ENCODE measurements at regions not wholly inside any gene's neighbourhood (a gene's known extent, or its start where the extent isn't known, plus 50 kb on each side); places are given as distances from the start of the nearest gene placed in this dataset.
A peak's percentile ranks its signal among the peaks of the same experiment; 100 is the strongest.

DNA sequence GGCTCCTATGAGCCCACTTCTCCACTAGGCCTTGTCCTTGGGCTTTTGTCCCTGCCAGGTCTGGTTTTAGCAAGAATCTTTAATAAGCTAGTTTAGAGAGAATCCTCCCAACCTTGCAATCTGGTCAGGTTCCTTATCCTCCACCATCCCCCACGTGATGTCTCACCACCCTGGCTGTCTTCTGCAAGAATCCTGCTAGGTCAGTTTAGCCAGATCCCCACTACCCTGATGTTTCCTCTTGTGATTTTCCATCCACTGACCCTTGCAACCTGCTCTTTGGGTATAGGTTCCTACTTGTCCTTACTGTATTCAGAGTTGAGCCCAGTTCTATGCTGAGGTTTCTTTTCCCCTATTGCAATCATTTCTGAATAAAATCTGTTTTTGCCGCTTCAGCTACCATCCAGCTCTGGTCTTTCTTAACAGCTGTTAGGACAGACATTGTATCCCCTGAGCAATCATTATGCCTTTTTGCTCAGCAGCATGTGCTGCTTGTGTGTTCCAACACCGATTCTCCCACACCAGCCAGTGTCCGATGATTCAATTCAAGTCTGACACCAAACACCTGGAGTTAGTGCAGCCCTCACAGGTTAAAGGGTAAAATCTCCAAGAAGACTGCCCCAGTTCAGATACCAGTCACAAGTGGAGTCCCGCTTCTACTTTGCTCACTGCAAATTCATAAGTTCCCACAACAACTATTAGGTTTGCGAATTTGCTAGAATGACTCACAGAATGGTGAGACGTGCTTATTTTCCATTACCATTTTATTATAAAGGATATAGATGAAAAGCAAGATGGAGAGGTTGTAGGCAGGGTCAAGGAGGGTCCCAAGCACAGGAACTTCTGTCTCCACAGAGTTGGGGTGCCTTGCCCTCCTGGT, 62.2 kb upstream of the ADCY1 start:
- Histone ChIP-seq H3K27me3 (ENCODE audit: control insufficient read depth, insufficient read depth, low read length) (no peaks in the 10 kb centered on the region), H3K9me3 (ENCODE audit: control insufficient read depth in 2 of 2, low read length in 2 of 2) (peaks cover 9 to 12% of the 10 kb centered on the region in 2 experiments), H3K4me1 (ENCODE audit: control insufficient read depth, insufficient read depth, low read length, poor library complexity, severe bottlenecking) (no peaks in the 10 kb centered on the region), H3K27ac (ENCODE audit: insufficient read depth, low read length, poor library complexity, severe bottlenecking) (no peak overlapping the region), H3K36me3 (ENCODE audit: control insufficient read depth, insufficient read depth, low read length) (no peaks in the 10 kb centered on the region), H3K4me3 (ENCODE audit: low read depth, low read length) (no peak overlapping the region)
- Mint-ChIP-seq H3K36me3 (peaks cover 6% of the 10 kb centered on the region), H3K9me3 (peaks cover 0 to 17% (median 8%) of the 10 kb centered on the region in 7 donors), H3K4me1 (no peaks in the 10 kb centered on the region), H3K27me3 (no peaks in the 10 kb centered on the region), H3K27ac (peak overlapping the region in 1 of 3 donors; percentile 35), H3K4me3 (no peak overlapping the region)
- ATAC-seq (ENCODE audit: low read depth in 2 of 2) (no peak), DNase-seq (no peak)

DNA sequence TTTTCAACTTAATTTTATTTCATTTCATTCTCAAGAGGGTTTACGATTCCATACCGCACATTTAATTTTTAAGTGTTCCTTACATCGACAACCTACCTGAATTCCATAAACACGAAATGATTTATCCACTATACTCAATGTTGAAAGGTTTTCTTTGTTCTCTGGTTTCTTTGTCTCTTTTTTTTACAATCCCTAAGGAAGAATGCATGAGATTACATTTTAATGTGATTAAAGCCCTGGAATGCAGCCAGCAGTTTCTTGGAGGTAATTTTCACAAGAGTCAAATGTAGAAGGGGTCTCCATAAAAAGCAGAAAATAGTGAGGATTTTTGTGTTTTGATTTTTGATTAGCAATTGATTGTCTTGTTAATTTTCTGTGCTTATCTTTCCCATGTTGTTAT, 59.2 kb upstream of the ADCY1 start:
- no peaks in the 10 kb centered on the region for H3K4me1 ChIP-seq (ENCODE audit: control insufficient read depth, insufficient read depth, low read length, poor library complexity, severe bottlenecking)
- H3K36me3 ChIP-seq (ENCODE audit: control insufficient read depth, insufficient read depth, low read length), result no peaks in the 10 kb centered on the region
- Mint-ChIP-seq H3K4me1 (no peaks in the 10 kb centered on the region), H3K36me3 (no peaks in the 10 kb centered on the region), H3K4me3 (no peak overlapping the region), H3K27ac (no peak overlapping the region), H3K9me3 (peaks cover 0 to 24% (median 3%) of the 10 kb centered on the region in 7 donors), H3K27me3 (no peaks in the 10 kb centered on the region)
- no peak for DNase-seq
- no peak overlapping the region for H3K4me3 ChIP-seq (ENCODE audit: low read depth, low read length)
- no peaks in the 10 kb centered on the region for H3K27me3 ChIP-seq (ENCODE audit: control insufficient read depth, insufficient read depth, low read length)
- no peak for ATAC-seq (ENCODE audit: low read depth in 2 of 2)
- H3K27ac ChIP-seq (ENCODE audit: insufficient read depth, low read length, poor library complexity, severe bottlenecking), result no peak overlapping the region
- no peaks in the 10 kb centered on the region for H3K9me3 ChIP-seq (ENCODE audit: control insufficient read depth in 2 of 2, low read length in 2 of 2)

DNA sequence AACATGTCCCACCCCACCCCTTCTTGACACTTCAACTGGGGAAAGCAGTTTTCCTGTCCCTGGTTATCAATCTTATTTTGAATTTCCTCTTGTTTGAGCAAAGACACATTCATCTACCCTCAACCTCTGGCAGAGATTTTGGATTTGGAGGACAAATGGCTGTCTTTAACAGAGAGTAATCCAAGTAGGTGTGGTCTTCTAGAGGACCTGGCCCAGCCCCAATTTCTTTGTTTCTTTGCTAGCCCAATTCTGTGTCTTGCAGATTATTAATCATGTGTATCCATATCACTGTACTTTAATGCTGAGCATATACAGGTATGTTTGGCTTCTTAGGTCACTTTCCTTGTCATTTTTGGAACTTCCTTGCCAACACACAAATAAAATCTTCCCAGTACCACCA, 58.8 kb upstream of the ADCY1 start:
- Mint-ChIP-seq H3K27me3 (no peaks in the 10 kb centered on the region), H3K4me3 (no peak overlapping the region), H3K9me3 (peaks cover 0 to 24% (median 3%) of the 10 kb centered on the region in 7 donors), H3K4me1 (no peaks in the 10 kb centered on the region), H3K36me3 (no peaks in the 10 kb centered on the region), H3K27ac (no peak overlapping the region)
- DNase-seq (no peak), ATAC-seq (ENCODE audit: low read depth in 2 of 2) (no peak)
- no peaks in the 10 kb centered on the region for H3K27me3 ChIP-seq (ENCODE audit: control insufficient read depth, insufficient read depth, low read length)
- no peaks in the 10 kb centered on the region for H3K4me1 ChIP-seq (ENCODE audit: control insufficient read depth, insufficient read depth, low read length, poor library complexity, severe bottlenecking)
- H3K36me3 ChIP-seq (ENCODE audit: control insufficient read depth, insufficient read depth, low read length), result no peaks in the 10 kb centered on the region
- no peak overlapping the region for H3K27ac ChIP-seq (ENCODE audit: insufficient read depth, low read length, poor library complexity, severe bottlenecking)
- no peak overlapping the region for H3K4me3 ChIP-seq (ENCODE audit: low read depth, low read length)
- no peaks in the 10 kb centered on the region for H3K9me3 ChIP-seq (ENCODE audit: control insufficient read depth in 2 of 2, low read length in 2 of 2)

Data from CD4-positive, CD25-positive, alpha-beta regulatory T cell (primary cell).